ENCODE measurements at regions not wholly inside any gene's neighbourhood (a gene's known extent, or its start where the extent isn't known, plus 50 kb on each side); places are given as distances from the start of the nearest gene placed in this dataset.
"Not testable (repeated sequence)": the region's sequence is repeated elsewhere in the genome, so short reads cannot be mapped to it uniquely, and the experiment has no call there.

DNA sequence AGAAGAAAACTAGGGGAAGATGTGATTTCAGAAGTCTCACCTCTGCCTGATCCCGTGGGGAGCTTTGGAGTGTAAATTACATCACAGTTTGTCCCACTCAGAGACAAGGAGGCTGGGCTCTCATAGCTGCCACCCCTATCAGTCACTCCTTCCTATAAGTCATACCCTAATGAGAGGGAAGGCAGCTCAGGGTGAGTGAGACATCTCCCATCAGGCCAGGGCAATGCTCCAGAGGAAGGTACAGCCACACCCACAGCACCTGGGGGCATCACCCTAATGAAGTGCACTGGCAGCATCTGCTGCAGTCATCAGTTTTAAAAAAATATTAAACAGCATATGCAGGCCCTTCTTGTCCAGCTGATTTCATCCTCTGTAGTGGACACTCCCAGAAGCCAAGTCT, 223.1 kb upstream of the NBPF12 start:
- TF ChIP-seq, protein P1, sequence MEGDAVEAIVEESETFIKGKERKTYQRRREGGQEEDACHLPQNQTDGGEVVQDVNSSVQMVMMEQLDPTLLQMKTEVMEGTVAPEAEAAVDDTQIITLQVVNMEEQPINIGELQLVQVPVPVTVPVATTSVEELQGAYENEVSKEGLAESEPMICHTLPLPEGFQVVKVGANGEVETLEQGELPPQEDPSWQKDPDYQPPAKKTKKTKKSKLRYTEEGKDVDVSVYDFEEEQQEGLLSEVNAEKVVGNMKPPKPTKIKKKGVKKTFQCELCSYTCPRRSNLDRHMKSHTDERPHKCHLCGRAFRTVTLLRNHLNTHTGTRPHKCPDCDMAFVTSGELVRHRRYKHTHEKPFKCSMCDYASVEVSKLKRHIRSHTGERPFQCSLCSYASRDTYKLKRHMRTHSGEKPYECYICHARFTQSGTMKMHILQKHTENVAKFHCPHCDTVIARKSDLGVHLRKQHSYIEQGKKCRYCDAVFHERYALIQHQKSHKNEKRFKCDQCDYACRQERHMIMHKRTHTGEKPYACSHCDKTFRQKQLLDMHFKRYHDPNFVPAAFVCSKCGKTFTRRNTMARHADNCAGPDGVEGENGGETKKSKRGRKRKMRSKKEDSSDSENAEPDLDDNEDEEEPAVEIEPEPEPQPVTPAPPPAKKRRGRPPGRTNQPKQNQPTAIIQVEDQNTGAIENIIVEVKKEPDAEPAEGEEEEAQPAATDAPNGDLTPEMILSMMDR (IDR thresholded peaks at IDR 0.05), result not testable (repeated sequence)
- not testable (repeated sequence) for TF ChIP-seq POLR2A (IDR thresholded peaks at IDR 0.05)

All from testis (tissue), 2 donors.